Transverse colon (tissue), 4 donors: ENCODE measurements at regions not wholly inside any gene's neighbourhood (a gene's known extent, or its start where the extent isn't known, plus 50 kb on each side); places are given as distances from the start of the nearest gene placed in this dataset.

Experiments used
- POLR2A ChIP-seq: fragments of 450-650 bp; IDR thresholded peaks from one replicate; pipeline ENCODE4 v1.6.1; 2016; ENCODE audit warnings: antibody characterized with exemption, mild to moderate bottlenecking, moderate library complexity
- POLR2AphosphoS5 ChIP-seq, 3 donors: sonication (generic); formaldehyde crosslinking; IDR thresholded peaks; one replicate each; pipeline ENCODE4 v1.6.1; 2016; ENCODE audit warnings: antibody characterized with exemption in 3 of 3
- TF ChIP-seq, protein P1 (sequence below), 5 experiments: fragments of 200-600 bp in 3 of 5; fragments of 450-650 bp in 2 of 5; sonication (generic) in 3 of 5; IDR thresholded peaks; 1 replicate in 2 of 5; 2 replicates in 3 of 5; pipeline ENCODE4 v1.5.1; 2016 to 2017; ENCODE audit warnings: antibody characterized with exemption in 5 of 5, inconsistent platforms in 3 of 5, mild to moderate bottlenecking in 2 of 5, moderate library complexity in 1 of 5

DNA sequence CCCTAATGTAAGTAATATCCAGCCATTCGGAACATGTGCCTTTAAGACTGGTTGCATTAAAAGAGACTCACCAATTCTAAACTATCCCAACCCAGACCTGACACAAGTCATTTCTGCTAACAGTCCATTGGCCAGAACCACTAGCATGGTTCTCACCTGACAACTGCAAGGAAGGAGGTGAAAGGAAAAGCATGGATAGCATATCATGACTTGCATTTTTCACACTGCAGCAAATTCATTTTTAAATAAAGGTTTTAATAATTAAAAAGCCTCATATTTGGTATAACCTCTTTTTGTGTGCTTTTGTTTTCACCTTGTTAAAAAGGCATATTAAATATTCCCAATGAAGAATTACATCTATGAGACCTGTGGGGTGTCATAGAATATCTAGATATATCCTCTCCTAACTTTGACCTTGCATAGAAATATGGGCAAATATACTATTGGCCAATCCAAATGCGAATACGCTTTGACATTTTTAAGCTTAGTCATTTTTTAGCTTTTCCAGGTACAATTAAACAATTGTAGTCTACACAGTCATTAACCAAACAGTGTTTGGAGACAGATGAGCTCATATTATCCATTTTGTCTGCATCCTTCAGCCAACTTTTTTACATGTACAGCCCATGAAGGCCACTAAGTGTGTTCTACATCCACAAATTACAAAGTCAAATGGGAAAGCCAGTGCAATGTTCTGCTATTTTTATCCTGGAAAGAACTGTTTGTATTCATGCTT, 295.3 kb downstream of the PDGFC start:
- no peak for TF ChIP-seq POLR2A
- TF ChIP-seq, protein P1, sequence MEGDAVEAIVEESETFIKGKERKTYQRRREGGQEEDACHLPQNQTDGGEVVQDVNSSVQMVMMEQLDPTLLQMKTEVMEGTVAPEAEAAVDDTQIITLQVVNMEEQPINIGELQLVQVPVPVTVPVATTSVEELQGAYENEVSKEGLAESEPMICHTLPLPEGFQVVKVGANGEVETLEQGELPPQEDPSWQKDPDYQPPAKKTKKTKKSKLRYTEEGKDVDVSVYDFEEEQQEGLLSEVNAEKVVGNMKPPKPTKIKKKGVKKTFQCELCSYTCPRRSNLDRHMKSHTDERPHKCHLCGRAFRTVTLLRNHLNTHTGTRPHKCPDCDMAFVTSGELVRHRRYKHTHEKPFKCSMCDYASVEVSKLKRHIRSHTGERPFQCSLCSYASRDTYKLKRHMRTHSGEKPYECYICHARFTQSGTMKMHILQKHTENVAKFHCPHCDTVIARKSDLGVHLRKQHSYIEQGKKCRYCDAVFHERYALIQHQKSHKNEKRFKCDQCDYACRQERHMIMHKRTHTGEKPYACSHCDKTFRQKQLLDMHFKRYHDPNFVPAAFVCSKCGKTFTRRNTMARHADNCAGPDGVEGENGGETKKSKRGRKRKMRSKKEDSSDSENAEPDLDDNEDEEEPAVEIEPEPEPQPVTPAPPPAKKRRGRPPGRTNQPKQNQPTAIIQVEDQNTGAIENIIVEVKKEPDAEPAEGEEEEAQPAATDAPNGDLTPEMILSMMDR (IDR thresholded peaks at IDR 0.05): no peak
- TF ChIP-seq POLR2AphosphoS5 (IDR thresholded peaks at IDR 0.05): no peak
